Astrocyte (in vitro differentiated cells and primary cell): ENCODE measurements at regions not wholly inside any gene's neighbourhood (a gene's known extent, or its start where the extent isn't known, plus 50 kb on each side); places are given as distances from the start of the nearest gene placed in this dataset.

Source experiments
- DNase-seq: peaks from one replicate; pipeline ENCODE4 v3.0.0-alpha.2; 2010; ENCODE audit warnings: low read depth
- FAIRE-seq: peaks from 2 replicates; lab custom pipeline; 2011; peaks lifted over from hg19 to GRCh38; lab: Jason Lieb, UNC
- H2AFZ ChIP-seq: 2 replicates; pipeline ENCODE4 v1.6.0; 2012; ENCODE audit warnings: low read depth, low read length, inconsistent platforms
- H3K27ac ChIP-seq: 2 replicates; pipeline ENCODE4 v1.5.1; 2011; ENCODE audit warnings: low read depth, low read length, inconsistent platforms
- H3K27me3 ChIP-seq: 2 replicates; pipeline ENCODE4 v1.6.0; 2011; ENCODE audit warnings: low read length, inconsistent platforms; ENCODE audit not compliant: insufficient read depth
- H3K36me3 ChIP-seq: 2 replicates; pipeline ENCODE4 v1.5.1; 2011; ENCODE audit warnings: low read length, inconsistent platforms; ENCODE audit not compliant: insufficient read depth
- H3K4me1 ChIP-seq: 2 replicates; pipeline ENCODE4 v1.5.1; 2011; ENCODE audit warnings: low read length, inconsistent platforms; ENCODE audit not compliant: insufficient read depth
- H3K4me2 ChIP-seq: 2 replicates; pipeline ENCODE4 v1.6.0; 2012; ENCODE audit warnings: low read length, inconsistent platforms
- H3K4me3 ChIP-seq: 2 replicates; pipeline ENCODE4 v1.5.1; 2011; ENCODE audit warnings: low read depth, mild to moderate bottlenecking, low read length, inconsistent platforms; ENCODE audit not compliant: insufficient read depth
- H3K79me2 ChIP-seq: 2 replicates; pipeline ENCODE4 v1.6.0; 2012; ENCODE audit warnings: mild to moderate bottlenecking, low read length, inconsistent platforms; ENCODE audit not compliant: insufficient read depth
- H3K9ac ChIP-seq: 2 replicates; pipeline ENCODE4 v1.6.0; 2012; ENCODE audit warnings: mild to moderate bottlenecking, low read length, inconsistent platforms
- H3K9me3 ChIP-seq: 2 replicates; pipeline ENCODE4 v1.5.1; 2012; ENCODE audit warnings: low read depth, mild to moderate bottlenecking, low read length, inconsistent platforms; ENCODE audit not compliant: insufficient read depth
- H4K20me1 ChIP-seq: 2 replicates; pipeline ENCODE4 v1.6.0; 2012; ENCODE audit warnings: low read length, inconsistent platforms; ENCODE audit not compliant: insufficient read depth
- H3K27ac Mint-ChIP-seq: one replicate; pipeline ENCODE4 v1.8.0; 2021; ENCODE audit warnings: mild to moderate bottlenecking, mixed read lengths; ENCODE audit not compliant: unreplicated experiment
- H3K27me3 Mint-ChIP-seq: one replicate; pipeline ENCODE4 v1.8.0; 2021; ENCODE audit warnings: low read depth, mixed read lengths; ENCODE audit not compliant: unreplicated experiment
- H3K36me3 Mint-ChIP-seq: one replicate; pipeline ENCODE4 v1.8.0; 2021; ENCODE audit warnings: low read depth, mixed read lengths; ENCODE audit not compliant: unreplicated experiment
- H3K4me1 Mint-ChIP-seq: one replicate; pipeline ENCODE4 v1.8.0; 2021; ENCODE audit warnings: low read depth, mixed read lengths; ENCODE audit not compliant: unreplicated experiment
- H3K4me3 Mint-ChIP-seq: one replicate; pipeline ENCODE4 v1.8.0; 2021; ENCODE audit warnings: mild to moderate bottlenecking, moderate library complexity, mixed read lengths; ENCODE audit not compliant: unreplicated experiment
- H3K9me3 Mint-ChIP-seq: one replicate; pipeline ENCODE4 v1.8.0; 2021; ENCODE audit warnings: mild to moderate bottlenecking, mixed read lengths; ENCODE audit not compliant: unreplicated experiment
- CTCF ChIP-seq: IDR thresholded peaks from 2 replicates; pipeline ENCODE4 v1.5.1; 2011; ENCODE audit warnings: low read depth, mild to moderate bottlenecking, inconsistent platforms, low read length, moderate library complexity; ENCODE audit not compliant: insufficient read depth
- EZH2 ChIP-seq: IDR thresholded peaks from 2 replicates; pipeline ENCODE4 v1.6.1; 2012; ENCODE audit warnings: mild to moderate bottlenecking, low read length, inconsistent platforms; ENCODE audit not compliant: insufficient read depth

GRCh38 chr2:104787298-104788065 is 66.4 kb upstream of the POU3F3 start:
- no peaks in the 10 kb centered on the region for H3K9me3 Mint-ChIP-seq
- TF ChIP-seq CTCF = no peak
- no peak for TF ChIP-seq EZH2
- no peaks in the 10 kb centered on the region for H3K79me2 ChIP-seq
- H3K4me2 ChIP-seq = no peak overlapping the region
- no peak overlapping the region for H2AFZ ChIP-seq
- peaks cover 21% of the 10 kb centered on the region for H3K27me3 Mint-ChIP-seq
- H3K9ac ChIP-seq = no peak overlapping the region
- no peak for DNase-seq
- no peaks in the 10 kb centered on the region for H3K36me3 Mint-ChIP-seq
- FAIRE-seq = no peak
- peaks cover 12% of the 10 kb centered on the region for H3K4me1 ChIP-seq
- H3K36me3 ChIP-seq = no peaks in the 10 kb centered on the region
- no peak overlapping the region for H3K27ac Mint-ChIP-seq
- H3K27ac ChIP-seq = no peak overlapping the region
- H3K27me3 ChIP-seq = peaks cover 2% of the 10 kb centered on the region
- H3K4me1 Mint-ChIP-seq = no peaks in the 10 kb centered on the region
- H3K4me3 Mint-ChIP-seq = no peak overlapping the region
- H3K4me3 ChIP-seq = no peak overlapping the region
- H4K20me1 ChIP-seq = no peaks in the 10 kb centered on the region
- H3K9me3 ChIP-seq = no peaks in the 10 kb centered on the region

- H3K36me3 Mint-ChIP-seq = no peaks in the 10 kb centered on the region
- H3K9me3 ChIP-seq = no peaks in the 10 kb centered on the region
- H3K27ac ChIP-seq = no peak overlapping the region
- no peak overlapping the region for H3K4me3 ChIP-seq
- peaks cover 2% of the 10 kb centered on the region for H3K27me3 ChIP-seq
- H2AFZ ChIP-seq = peak overlapping the region; percentile 76
- no peak for DNase-seq
- no peaks in the 10 kb centered on the region for H4K20me1 ChIP-seq
- H3K4me1 Mint-ChIP-seq = peaks cover under 1% of the 10 kb centered on the region
- H3K9me3 Mint-ChIP-seq = no peaks in the 10 kb centered on the region
- H3K9ac ChIP-seq = peak overlapping the region; percentile 39
- H3K4me2 ChIP-seq = peak overlapping the region; percentile 81
- peaks cover 19% of the 10 kb centered on the region for H3K27me3 Mint-ChIP-seq
- FAIRE-seq = no peak
- H3K4me3 Mint-ChIP-seq = no peak overlapping the region
- H3K79me2 ChIP-seq = no peaks in the 10 kb centered on the region
- H3K4me1 ChIP-seq = peaks cover 15% of the 10 kb centered on the region
- no peak overlapping the region for H3K27ac Mint-ChIP-seq
- no peaks in the 10 kb centered on the region for H3K36me3 ChIP-seq
- TF ChIP-seq CTCF = no peak
- TF ChIP-seq EZH2 = no peak
Observed at GRCh38 chr2:104788742-104789455, 65.0 kb upstream of the POU3F3 start.
